ENCODE measurements at regions not wholly inside any gene's neighbourhood (a gene's known extent, or its start where the extent isn't known, plus 50 kb on each side); places are given as distances from the start of the nearest gene placed in this dataset.

- no peak for TF ChIP-seq CTCF (IDR thresholded peaks at IDR 0.05)
- 23 to 30% (median 29%) methylated on average over 6 of the region's 6 CpGs for WGBS, 3 donors
- Histone ChIP-seq H3K4me1 (no peaks in the 10 kb centered on the region), H3K27ac (no peak overlapping the region), H3K9me3 (no peaks in the 10 kb centered on the region), H3K36me3 (ENCODE audit: insufficient read depth in 1 of 2, low read depth in 1 of 2) (no peaks in the 10 kb centered on the region), H3K27me3 (ENCODE audit: insufficient read depth in 3 of 3, low read length in 2 of 3) (no peaks in the 10 kb centered on the region), H3K4me3 (no peak overlapping the region)
- ATAC-seq (no peak), DNase-seq (no peak)
- intact Hi-C loops (cut with DNase I): no loop called here
Measured at GRCh38 chr15:29390051-29390450, 120.4 kb upstream of the NSMCE3 start.

GRCh38 chr15:29386523-29386922, 116.9 kb upstream of the NSMCE3 start:
- Histone ChIP-seq H3K27me3 (ENCODE audit: insufficient read depth in 3 of 3, low read length in 2 of 3) (peaks cover 0 to 3% (median 0%) of the 10 kb centered on the region in 3 donors), H3K9me3 (no peaks in the 10 kb centered on the region), H3K4me1 (no peaks in the 10 kb centered on the region), H3K27ac (no peak overlapping the region), H3K36me3 (ENCODE audit: insufficient read depth in 1 of 2, low read depth in 1 of 2) (no peaks in the 10 kb centered on the region), H3K4me3 (no peak overlapping the region)
- TF ChIP-seq CTCF (IDR thresholded peaks at IDR 0.05): no peak
- intact Hi-C loops (cut with DNase I): no loop called here
- ATAC-seq (no peak), DNase-seq (no peak)
- 92 to 95% (median 94%) methylated on average over 6 of the region's 6 CpGs for WGBS, 3 donors

- 67 to 70% (median 69%) methylated on average over 4 of the region's 4 CpGs for WGBS, 3 donors
- TF ChIP-seq CTCF (IDR thresholded peaks at IDR 0.05): no peak
- Histone ChIP-seq H3K27ac (no peak overlapping the region), H3K4me1 (no peaks in the 10 kb centered on the region), H3K4me3 (no peak overlapping the region), H3K36me3 (ENCODE audit: insufficient read depth in 1 of 2, low read depth in 1 of 2) (no peaks in the 10 kb centered on the region), H3K9me3 (no peaks in the 10 kb centered on the region), H3K27me3 (ENCODE audit: insufficient read depth in 3 of 3, low read length in 2 of 3) (peaks cover 0 to 3% (median 0%) of the 10 kb centered on the region in 3 donors)
- no peak for DNase-seq
- intact Hi-C loops (cut with DNase I): no loop called here
- ATAC-seq: no peak
Measured at GRCh38 chr15:29383367-29383766, 113.7 kb upstream of the NSMCE3 start.

- H3K27ac ChIP-seq: no peak overlapping the region
- 57 to 65% (median 58%) methylated on average over 8 of the region's 8 CpGs for WGBS, 3 donors
- no peaks in the 10 kb centered on the region for H3K9me3 ChIP-seq
- TF ChIP-seq CTCF (IDR thresholded peaks at IDR 0.05): no peak
- intact Hi-C loops (cut with DNase I): no loop called here
- H3K4me1 ChIP-seq: no peaks in the 10 kb centered on the region
- no peak for DNase-seq
- peaks cover 0 to 3% (median 0%) of the 10 kb centered on the region in 3 donors for H3K27me3 ChIP-seq (ENCODE audit: insufficient read depth in 3 of 3, low read length in 2 of 3)
- no peak overlapping the region for H3K4me3 ChIP-seq
- no peak for ATAC-seq
- H3K36me3 ChIP-seq (ENCODE audit: insufficient read depth in 1 of 2, low read depth in 1 of 2): no peaks in the 10 kb centered on the region
Measured at GRCh38 chr15:29382862-29383261, 113.2 kb upstream of the NSMCE3 start.

GRCh38 chr15:29380466-29380865, 110.8 kb upstream of the NSMCE3 start:
- WGBS, 3 donors: 82 to 90% (median 87%) methylated on average over 6 of the region's 6 CpGs
- no peak for TF ChIP-seq CTCF (IDR thresholded peaks at IDR 0.05)
- ATAC-seq (no peak), DNase-seq (no peak)
- no peaks in the 10 kb centered on the region for H3K9me3 ChIP-seq
- H3K4me1 ChIP-seq: no peaks in the 10 kb centered on the region
- H3K27ac ChIP-seq: no peak overlapping the region
- intact Hi-C loops (cut with DNase I): no loop called here
- H3K36me3 ChIP-seq (ENCODE audit: insufficient read depth in 1 of 2, low read depth in 1 of 2): no peaks in the 10 kb centered on the region
- H3K4me3 ChIP-seq: no peak overlapping the region
- H3K27me3 ChIP-seq (ENCODE audit: insufficient read depth in 3 of 3, low read length in 2 of 3): peaks cover 0 to 3% (median 0%) of the 10 kb centered on the region in 3 donors
